AG04450 (cell line): ENCODE measurements at regions not wholly inside any gene's neighbourhood (a gene's known extent, or its start where the extent isn't known, plus 50 kb on each side); places are given as distances from the start of the nearest gene placed in this dataset.

Source experiments
- CTCF ChIA-PET: fragments of 300-600, 350-600 bp; formaldehyde crosslinking; extraction: SDS; loops from one replicate; lab custom pipeline; 2022; ENCODE audit warnings: antibody characterized with exemption, inconsistent platforms; lab: Charles Lee
- POLR2A ChIA-PET: fragments of 350-600 bp; formaldehyde crosslinking; extraction: SDS; loops from one replicate; lab custom pipeline; 2021; ENCODE audit warnings: antibody characterized with exemption, inconsistent platforms; lab: Yijun Ruan, JAX
- DNase-seq: peaks from one replicate; pipeline ENCODE4 v3.0.0-alpha.2; 2011; ENCODE audit warnings: low read depth, low spot score
- H3K27ac ChIP-seq: one replicate; pipeline ENCODE4 v1.5.1; 2012; ENCODE audit warnings: low read depth, low read length, control low read depth
- H3K27me3 ChIP-seq: one replicate; pipeline ENCODE4 v1.6.0; 2012; ENCODE audit warnings: low read length; ENCODE audit not compliant: control insufficient read depth, insufficient read depth
- H3K4me3 ChIP-seq: 2 replicates; pipeline ENCODE4 v1.5.1; 2011; ENCODE audit warnings: mild to moderate bottlenecking, low read depth, low read length, control low read depth
- H3K9me3 ChIP-seq: 2 replicates; pipeline ENCODE4 v1.5.1; 2012; ENCODE audit warnings: low read length; ENCODE audit not compliant: control insufficient read depth, insufficient read depth
- TF ChIP-seq, protein P1 (sequence below): IDR thresholded peaks from 2 replicates; pipeline ENCODE4 v1.5.1; 2011; ENCODE audit warnings: low read depth, low read length, control low read depth, inconsistent platforms

DNA sequence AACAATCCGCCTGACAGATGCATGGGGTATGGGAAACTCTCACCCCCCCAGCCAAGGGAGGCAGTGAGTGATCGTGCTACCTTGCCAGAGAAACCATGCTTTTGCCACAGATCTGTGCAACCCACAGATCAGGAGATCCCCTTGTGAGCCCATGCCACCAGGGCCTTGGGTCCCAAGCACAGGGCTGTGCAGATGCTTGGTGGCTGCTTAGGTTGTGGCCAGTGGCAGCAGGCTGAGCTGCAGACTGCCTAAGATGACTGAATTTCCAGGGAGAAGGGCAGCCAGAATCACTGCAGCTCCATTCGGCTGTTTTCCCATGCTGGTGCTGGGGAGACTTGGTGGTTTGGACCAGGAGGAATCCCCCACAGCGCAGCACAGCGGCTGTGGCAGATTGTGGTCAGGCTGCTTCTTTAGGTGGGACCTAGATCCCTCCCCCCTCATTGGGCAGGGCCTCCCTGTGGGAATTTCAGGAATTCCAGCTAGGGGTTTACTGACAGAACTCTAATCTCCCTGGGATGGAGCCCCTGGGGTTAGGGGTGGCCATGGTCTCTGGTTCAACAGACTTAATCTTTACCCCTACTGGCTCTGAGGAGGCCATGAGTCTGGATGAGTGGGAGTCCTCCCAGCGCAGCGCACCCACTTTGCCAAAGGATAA is 264.6 kb upstream of the DAAM1 start:
- DNase-seq = no peak
- Histone ChIP-seq H3K27ac (no peak overlapping the region), H3K27me3 (peaks cover 3% of the 10 kb centered on the region), H3K9me3 (no peaks in the 10 kb centered on the region), H3K4me3 (no peak overlapping the region)
- ChIA-PET POLR2A (no interaction called here), CTCF (no interaction called here)
- TF ChIP-seq, protein P1, sequence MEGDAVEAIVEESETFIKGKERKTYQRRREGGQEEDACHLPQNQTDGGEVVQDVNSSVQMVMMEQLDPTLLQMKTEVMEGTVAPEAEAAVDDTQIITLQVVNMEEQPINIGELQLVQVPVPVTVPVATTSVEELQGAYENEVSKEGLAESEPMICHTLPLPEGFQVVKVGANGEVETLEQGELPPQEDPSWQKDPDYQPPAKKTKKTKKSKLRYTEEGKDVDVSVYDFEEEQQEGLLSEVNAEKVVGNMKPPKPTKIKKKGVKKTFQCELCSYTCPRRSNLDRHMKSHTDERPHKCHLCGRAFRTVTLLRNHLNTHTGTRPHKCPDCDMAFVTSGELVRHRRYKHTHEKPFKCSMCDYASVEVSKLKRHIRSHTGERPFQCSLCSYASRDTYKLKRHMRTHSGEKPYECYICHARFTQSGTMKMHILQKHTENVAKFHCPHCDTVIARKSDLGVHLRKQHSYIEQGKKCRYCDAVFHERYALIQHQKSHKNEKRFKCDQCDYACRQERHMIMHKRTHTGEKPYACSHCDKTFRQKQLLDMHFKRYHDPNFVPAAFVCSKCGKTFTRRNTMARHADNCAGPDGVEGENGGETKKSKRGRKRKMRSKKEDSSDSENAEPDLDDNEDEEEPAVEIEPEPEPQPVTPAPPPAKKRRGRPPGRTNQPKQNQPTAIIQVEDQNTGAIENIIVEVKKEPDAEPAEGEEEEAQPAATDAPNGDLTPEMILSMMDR = no peak

- CTCF ChIA-PET = interaction anchor here (1.2 to 1.4 kb wide), 2 partner anchors 9 to 62 kb away, joined by 6 read pairs; no protein-coding TSS in a partner anchor
- no peak for DNase-seq
- TF ChIP-seq, protein P1 = no peak
- no peak overlapping the region for H3K27ac ChIP-seq
- POLR2A ChIA-PET = interaction anchor here (1.1 to 1.5 kb wide), 3 partner anchors 22 to 87 kb away, joined by 3 to 4 read pairs (median 3); no protein-coding TSS in a partner anchor
- no peaks in the 10 kb centered on the region for H3K9me3 ChIP-seq
- peaks cover 9% of the 10 kb centered on the region for H3K27me3 ChIP-seq
- H3K4me3 ChIP-seq = no peak overlapping the region
Observed at GRCh38 chr14:58941629-58942028, 246.8 kb upstream of the DAAM1 start.

- DNase-seq = no peak
- TF ChIP-seq, protein P1 = no peak
- ChIA-PET CTCF (interaction anchor here (1.0 to 1.4 kb wide), 3 partner anchors 10 to 113 kb away, joined by 4 to 6 read pairs (median 6); no protein-coding TSS in a partner anchor), POLR2A (interaction anchor here (1.2 to 1.5 kb wide), 2 partner anchors 23 to 78 kb away, joined by 3 to 4 read pairs; no protein-coding TSS in a partner anchor)
- H3K27ac ChIP-seq = no peak overlapping the region
- H3K27me3 ChIP-seq = peaks cover 9% of the 10 kb centered on the region
- H3K9me3 ChIP-seq = no peaks in the 10 kb centered on the region
- H3K4me3 ChIP-seq = no peak overlapping the region
Observed at GRCh38 chr14:58942516-58942915, 246.0 kb upstream of the DAAM1 start.

DNA sequence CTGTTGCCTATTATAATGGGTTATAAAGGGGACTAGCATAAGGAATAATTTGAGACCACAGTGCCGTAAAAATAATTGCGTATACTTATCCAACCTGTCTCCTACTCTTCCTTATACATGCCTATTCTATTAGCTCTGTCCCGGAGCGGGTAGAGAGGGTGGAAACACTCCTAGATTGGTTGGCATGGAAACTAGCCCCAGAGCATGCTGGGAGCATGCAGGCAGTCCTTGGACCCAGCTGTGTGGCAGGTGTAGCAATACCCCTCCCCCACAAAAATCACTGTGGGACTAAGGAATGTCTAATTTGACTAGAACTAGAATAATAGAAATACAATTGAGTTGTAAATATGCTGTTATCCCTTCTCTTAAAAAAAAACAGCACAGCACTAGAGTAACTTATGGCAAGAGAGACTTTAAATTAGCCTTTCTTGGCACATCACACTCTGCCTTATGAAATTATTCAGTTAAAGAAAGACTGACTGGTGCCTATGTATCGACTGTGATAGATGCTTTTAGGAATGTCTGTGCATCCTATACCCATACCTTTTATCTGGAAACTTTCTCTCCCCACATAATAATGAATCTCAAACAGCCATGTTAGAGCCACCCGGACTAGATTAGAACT is 244.0 kb upstream of the DAAM1 start:
- TF ChIP-seq, protein P1 = no peak
- no peak overlapping the region for H3K4me3 ChIP-seq
- H3K9me3 ChIP-seq = no peaks in the 10 kb centered on the region
- POLR2A ChIA-PET = no interaction called here
- H3K27me3 ChIP-seq = peaks cover 9% of the 10 kb centered on the region
- CTCF ChIA-PET = no interaction called here
- no peak overlapping the region for H3K27ac ChIP-seq
- no peak for DNase-seq

DNA sequence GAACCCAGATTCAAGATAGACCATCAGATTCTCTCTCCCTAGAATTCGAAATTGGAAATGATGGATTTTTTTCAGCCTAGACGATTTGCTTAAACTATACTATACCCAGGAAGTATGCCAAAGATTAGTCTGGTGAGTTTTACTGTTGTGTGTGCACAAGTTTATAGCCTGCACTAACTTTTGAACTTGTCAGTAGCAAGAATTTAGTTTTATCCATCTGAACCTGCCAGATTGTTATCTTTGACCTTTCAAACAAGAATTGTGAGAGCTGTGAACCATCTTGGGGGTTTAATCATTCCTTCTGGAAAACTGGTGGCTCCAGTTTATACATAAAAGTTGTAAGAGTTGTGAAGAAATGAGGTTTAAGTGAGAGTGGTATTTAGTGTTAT is 243.5 kb upstream of the DAAM1 start:
- peaks cover 5% of the 10 kb centered on the region for H3K27me3 ChIP-seq
- no peak for DNase-seq
- no peak overlapping the region for H3K4me3 ChIP-seq
- ChIA-PET CTCF (no interaction called here), POLR2A (no interaction called here)
- TF ChIP-seq, protein P1 = no peak
- no peaks in the 10 kb centered on the region for H3K9me3 ChIP-seq
- no peak overlapping the region for H3K27ac ChIP-seq
